ENCODE measurements at regions not wholly inside any gene's neighbourhood (a gene's known extent, or its start where the extent isn't known, plus 50 kb on each side); places are given as distances from the start of the nearest gene placed in this dataset.

- TF ChIP-seq POLR2AphosphoS5 (IDR thresholded peaks at IDR 0.05; ENCODE audit: insufficient read depth in 1 of 2, low read depth in 1 of 2): no peak
- TF ChIP-seq, protein P1, sequence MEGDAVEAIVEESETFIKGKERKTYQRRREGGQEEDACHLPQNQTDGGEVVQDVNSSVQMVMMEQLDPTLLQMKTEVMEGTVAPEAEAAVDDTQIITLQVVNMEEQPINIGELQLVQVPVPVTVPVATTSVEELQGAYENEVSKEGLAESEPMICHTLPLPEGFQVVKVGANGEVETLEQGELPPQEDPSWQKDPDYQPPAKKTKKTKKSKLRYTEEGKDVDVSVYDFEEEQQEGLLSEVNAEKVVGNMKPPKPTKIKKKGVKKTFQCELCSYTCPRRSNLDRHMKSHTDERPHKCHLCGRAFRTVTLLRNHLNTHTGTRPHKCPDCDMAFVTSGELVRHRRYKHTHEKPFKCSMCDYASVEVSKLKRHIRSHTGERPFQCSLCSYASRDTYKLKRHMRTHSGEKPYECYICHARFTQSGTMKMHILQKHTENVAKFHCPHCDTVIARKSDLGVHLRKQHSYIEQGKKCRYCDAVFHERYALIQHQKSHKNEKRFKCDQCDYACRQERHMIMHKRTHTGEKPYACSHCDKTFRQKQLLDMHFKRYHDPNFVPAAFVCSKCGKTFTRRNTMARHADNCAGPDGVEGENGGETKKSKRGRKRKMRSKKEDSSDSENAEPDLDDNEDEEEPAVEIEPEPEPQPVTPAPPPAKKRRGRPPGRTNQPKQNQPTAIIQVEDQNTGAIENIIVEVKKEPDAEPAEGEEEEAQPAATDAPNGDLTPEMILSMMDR (IDR thresholded peaks at IDR 0.05): no peak
Measured at GRCh38 chr13:29969286-29969685, 118.9 kb upstream of the UBL3 start.
